Thyroid gland (tissue), 4 donors: ENCODE measurements at regions not wholly inside any gene's neighbourhood (a gene's known extent, or its start where the extent isn't known, plus 50 kb on each side); places are given as distances from the start of the nearest gene placed in this dataset.

Source experiments
- CTCF ChIP-seq, 6 experiments: fragments of 200-600 bp in 3 of 6; fragments of 450-650 bp in 3 of 6; sonication (generic) in 3 of 6; IDR thresholded peaks; one replicate each; pipeline ENCODE4 v1.5.1; 2016 to 2019; ENCODE audit warnings: antibody characterized with exemption in 6 of 6, mild to moderate bottlenecking in 2 of 6, inconsistent platforms in 1 of 6, moderate library complexity in 1 of 6
- POLR2A ChIP-seq, 2 donors: fragments of 450-650 bp; IDR thresholded peaks; one replicate each; pipeline ENCODE4 v1.6.1; 2017; ENCODE audit warnings: antibody characterized with exemption in 2 of 2, mild to moderate bottlenecking in 2 of 2, moderate library complexity in 1 of 2

- no peak for TF ChIP-seq CTCF (IDR thresholded peaks at IDR 0.05)
- TF ChIP-seq POLR2A (IDR thresholded peaks at IDR 0.05) = no peak
Measured at GRCh38 chr10:62721687-62722086, 82.8 kb upstream of the ADO start.
